SK-N-SH treated with all-trans-retinoic acid at 6 μM for 48 hours (cell line): ENCODE measurements at regions not wholly inside any gene's neighbourhood (a gene's known extent, or its start where the extent isn't known, plus 50 kb on each side); places are given as distances from the start of the nearest gene placed in this dataset.

Source experiments
- ATAC-seq: fragments of 200-7000 bp; cut with Tn5 transposase; 3 replicates; pipeline ENCODE4 v1.9.1; 2020; ENCODE audit warnings: mild to moderate bottlenecking, moderate library complexity
- ARNTL ChIP-seq: fragments of 450-650 bp; formaldehyde crosslinking; IDR thresholded peaks from 2 replicates; pipeline ENCODE4 v1.5.0; 2020; ENCODE audit warnings: low read depth, mild to moderate bottlenecking, moderate library complexity, borderline replicate concordance
- BACH2 ChIP-seq: fragments of 250-450 bp; sonication (Bioruptor Pico); IDR thresholded peaks from 2 replicates; pipeline ENCODE4 v1.9.0; 2021; ENCODE audit warnings: mild to moderate bottlenecking, borderline replicate concordance
- CSDC2 ChIP-seq: fragments of 250-450 bp; sonication (Bioruptor Pico); IDR thresholded peaks from 2 replicates; pipeline ENCODE4 v1.5.0; 2020; ENCODE audit warnings: mild to moderate bottlenecking, moderate library complexity
- GLIS3 ChIP-seq: fragments of 250-450 bp; sonication (Bioruptor Pico); IDR thresholded peaks from 2 replicates; pipeline ENCODE4 v1.5.0; 2020; ENCODE audit warnings: mild to moderate bottlenecking, moderate library complexity
- ISL1 ChIP-seq: fragments of 250-450 bp; sonication (Bioruptor Pico); IDR thresholded peaks from 2 replicates; pipeline ENCODE4 v2.1.2; 2022; ENCODE audit warnings: mild to moderate bottlenecking, moderate library complexity
- OSR1 ChIP-seq: fragments of 250-450 bp; sonication (Bioruptor Pico); IDR thresholded peaks from 2 replicates; pipeline ENCODE4 v1.8.0; 2022; ENCODE audit warnings: moderate library complexity, mild to moderate bottlenecking, inconsistent platforms
- RARB ChIP-seq: fragments of 250-450 bp; sonication (Bioruptor Pico); IDR thresholded peaks from 2 replicates; pipeline ENCODE4 v1.8.0; 2021; ENCODE audit warnings: mild to moderate bottlenecking, moderate library complexity
- SNAI2 ChIP-seq: fragments of 250-450 bp; sonication (Bioruptor Pico); IDR thresholded peaks from 2 replicates; pipeline ENCODE4 v1.5.0; 2020; ENCODE audit warnings: mild to moderate bottlenecking, moderate library complexity
- TCF4 ChIP-seq: fragments of 250-450 bp; sonication (Bioruptor Pico); IDR thresholded peaks from 2 replicates; pipeline ENCODE4 v1.8.0; 2021; ENCODE audit warnings: mild to moderate bottlenecking, moderate library complexity, borderline replicate concordance
- TOX ChIP-seq: fragments of 250-450 bp; sonication (Bioruptor Pico); IDR thresholded peaks from 2 replicates; pipeline ENCODE4 v1.8.0; 2021; ENCODE audit warnings: mild to moderate bottlenecking, moderate library complexity, borderline replicate concordance
- ZC3H10 ChIP-seq: fragments of 250-450 bp; sonication (Bioruptor Pico); IDR thresholded peaks from 2 replicates; pipeline ENCODE4 v1.5.1; 2021; ENCODE audit warnings: mild to moderate bottlenecking, moderate library complexity
- ZFP3 ChIP-seq: fragments of 250-450 bp; sonication (Bioruptor Pico); IDR thresholded peaks from 2 replicates; pipeline ENCODE4 v1.5.0; 2020; ENCODE audit warnings: mild to moderate bottlenecking, moderate library complexity
- ZFP30 ChIP-seq: fragments of 450-650 bp; formaldehyde crosslinking; IDR thresholded peaks from 2 replicates; pipeline ENCODE4 v1.5.0; 2022; ENCODE audit warnings: mild to moderate bottlenecking, moderate library complexity
- ZNF565 ChIP-seq: fragments of 450-650 bp; formaldehyde crosslinking; conservative IDR thresholded peaks from 2 replicates; pipeline ENCODE4 v1.5.0; 2020; ENCODE audit warnings: low read depth, mild to moderate bottlenecking, moderate library complexity
- ZNF70 ChIP-seq: fragments of 450-650 bp; formaldehyde crosslinking; IDR thresholded peaks from 2 replicates; pipeline ENCODE4 v1.5.0; 2020; ENCODE audit warnings: mild to moderate bottlenecking, moderate library complexity
- ZNF8 ChIP-seq: fragments of 450-650 bp; formaldehyde crosslinking; IDR thresholded peaks from 2 replicates; pipeline ENCODE4 v1.5.0; 2020; ENCODE audit warnings: mild to moderate bottlenecking, moderate library complexity
- TF ChIP-seq, protein P1 (sequence below): fragments of 250-450 bp; sonication (Bioruptor Pico); IDR thresholded peaks from 2 replicates; pipeline ENCODE4 v1.8.0; 2021; ENCODE audit warnings: low read depth, mild to moderate bottlenecking, moderate library complexity, borderline replicate concordance
- TF ChIP-seq, protein P2 (sequence below): fragments of 250-450 bp; sonication (Bioruptor Pico); IDR thresholded peaks from 2 replicates; pipeline ENCODE4 v1.5.0; 2020; ENCODE audit warnings: mild to moderate bottlenecking, moderate library complexity
- TF ChIP-seq, protein P3 (sequence below): fragments of 250-450 bp; sonication (Bioruptor Pico); IDR thresholded peaks from 2 replicates; pipeline ENCODE4 v1.8.0; 2020; ENCODE audit warnings: mild to moderate bottlenecking, moderate library complexity, borderline replicate concordance
- TF ChIP-seq, protein P4 (sequence below): fragments of 250-450 bp; sonication (Bioruptor Pico); IDR thresholded peaks from 2 replicates; pipeline ENCODE4 v1.5.1; 2021; ENCODE audit warnings: mild to moderate bottlenecking, moderate library complexity

DNA sequence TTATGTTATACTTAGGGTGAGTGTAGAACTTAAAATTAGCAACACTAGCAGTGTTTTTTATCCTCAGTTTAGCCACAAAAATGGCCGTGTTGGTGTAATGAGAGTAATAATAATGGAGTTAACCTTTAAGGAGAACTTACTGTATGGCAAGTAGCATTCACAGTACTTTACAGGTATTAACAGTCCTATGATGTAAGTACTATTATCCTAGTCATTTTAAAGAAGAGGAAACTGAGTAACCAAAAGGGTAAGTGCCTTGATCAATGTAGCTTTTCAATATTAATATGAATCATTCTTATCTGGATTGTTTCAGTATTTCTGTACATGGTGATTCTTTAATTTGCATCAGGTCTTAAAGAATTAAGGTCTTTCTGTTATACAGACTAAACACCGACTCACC lies 170.3 kb downstream of the CD47 start (continued):
- TF ChIP-seq, protein P1, sequence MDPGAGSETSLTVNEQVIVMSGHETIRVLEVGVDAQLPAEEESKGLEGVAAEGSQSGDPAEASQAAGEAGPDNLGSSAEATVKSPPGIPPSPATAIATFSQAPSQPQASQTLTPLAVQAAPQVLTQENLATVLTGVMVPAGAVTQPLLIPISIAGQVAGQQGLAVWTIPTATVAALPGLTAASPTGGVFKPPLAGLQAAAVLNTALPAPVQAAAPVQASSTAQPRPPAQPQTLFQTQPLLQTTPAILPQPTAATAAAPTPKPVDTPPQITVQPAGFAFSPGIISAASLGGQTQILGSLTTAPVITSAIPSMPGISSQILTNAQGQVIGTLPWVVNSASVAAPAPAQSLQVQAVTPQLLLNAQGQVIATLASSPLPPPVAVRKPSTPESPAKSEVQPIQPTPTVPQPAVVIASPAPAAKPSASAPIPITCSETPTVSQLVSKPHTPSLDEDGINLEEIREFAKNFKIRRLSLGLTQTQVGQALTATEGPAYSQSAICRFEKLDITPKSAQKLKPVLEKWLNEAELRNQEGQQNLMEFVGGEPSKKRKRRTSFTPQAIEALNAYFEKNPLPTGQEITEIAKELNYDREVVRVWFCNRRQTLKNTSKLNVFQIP (CRISPR knock-in tag), result no peak
- TF ChIP-seq, all 23 proteins: peak for 0

DNA sequence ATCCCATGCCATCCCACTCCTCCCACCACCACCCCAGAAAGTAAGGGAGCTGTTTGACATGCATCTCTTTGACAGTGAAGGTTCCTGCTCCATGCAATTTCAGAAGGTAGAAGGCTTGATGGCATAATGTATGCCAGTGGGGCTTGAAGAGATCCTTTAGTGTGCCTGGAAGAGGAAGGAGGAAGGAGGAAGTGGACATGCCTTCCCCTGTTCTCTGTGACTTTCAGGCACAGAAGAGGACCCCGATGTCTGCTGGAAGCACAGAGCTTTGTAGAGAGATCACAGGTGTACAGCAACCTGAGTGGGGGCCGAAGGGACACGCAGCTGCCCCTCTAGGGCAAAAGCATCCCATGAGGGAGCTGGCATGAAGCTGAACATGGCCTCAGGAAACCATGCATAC lies 171.6 kb downstream of the CD47 start:
- TF ChIP-seq, protein P2, sequence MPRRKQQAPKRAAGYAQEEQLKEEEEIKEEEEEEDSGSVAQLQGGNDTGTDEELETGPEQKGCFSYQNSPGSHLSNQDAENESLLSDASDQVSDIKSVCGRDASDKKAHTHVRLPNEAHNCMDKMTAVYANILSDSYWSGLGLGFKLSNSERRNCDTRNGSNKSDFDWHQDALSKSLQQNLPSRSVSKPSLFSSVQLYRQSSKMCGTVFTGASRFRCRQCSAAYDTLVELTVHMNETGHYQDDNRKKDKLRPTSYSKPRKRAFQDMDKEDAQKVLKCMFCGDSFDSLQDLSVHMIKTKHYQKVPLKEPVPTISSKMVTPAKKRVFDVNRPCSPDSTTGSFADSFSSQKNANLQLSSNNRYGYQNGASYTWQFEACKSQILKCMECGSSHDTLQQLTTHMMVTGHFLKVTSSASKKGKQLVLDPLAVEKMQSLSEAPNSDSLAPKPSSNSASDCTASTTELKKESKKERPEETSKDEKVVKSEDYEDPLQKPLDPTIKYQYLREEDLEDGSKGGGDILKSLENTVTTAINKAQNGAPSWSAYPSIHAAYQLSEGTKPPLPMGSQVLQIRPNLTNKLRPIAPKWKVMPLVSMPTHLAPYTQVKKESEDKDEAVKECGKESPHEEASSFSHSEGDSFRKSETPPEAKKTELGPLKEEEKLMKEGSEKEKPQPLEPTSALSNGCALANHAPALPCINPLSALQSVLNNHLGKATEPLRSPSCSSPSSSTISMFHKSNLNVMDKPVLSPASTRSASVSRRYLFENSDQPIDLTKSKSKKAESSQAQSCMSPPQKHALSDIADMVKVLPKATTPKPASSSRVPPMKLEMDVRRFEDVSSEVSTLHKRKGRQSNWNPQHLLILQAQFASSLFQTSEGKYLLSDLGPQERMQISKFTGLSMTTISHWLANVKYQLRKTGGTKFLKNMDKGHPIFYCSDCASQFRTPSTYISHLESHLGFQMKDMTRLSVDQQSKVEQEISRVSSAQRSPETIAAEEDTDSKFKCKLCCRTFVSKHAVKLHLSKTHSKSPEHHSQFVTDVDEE (CRISPR knock-in tag), result no peak
- TF ChIP-seq TCF4 (CRISPR knock-in tag), result no peak
- TF ChIP-seq, protein P3, sequence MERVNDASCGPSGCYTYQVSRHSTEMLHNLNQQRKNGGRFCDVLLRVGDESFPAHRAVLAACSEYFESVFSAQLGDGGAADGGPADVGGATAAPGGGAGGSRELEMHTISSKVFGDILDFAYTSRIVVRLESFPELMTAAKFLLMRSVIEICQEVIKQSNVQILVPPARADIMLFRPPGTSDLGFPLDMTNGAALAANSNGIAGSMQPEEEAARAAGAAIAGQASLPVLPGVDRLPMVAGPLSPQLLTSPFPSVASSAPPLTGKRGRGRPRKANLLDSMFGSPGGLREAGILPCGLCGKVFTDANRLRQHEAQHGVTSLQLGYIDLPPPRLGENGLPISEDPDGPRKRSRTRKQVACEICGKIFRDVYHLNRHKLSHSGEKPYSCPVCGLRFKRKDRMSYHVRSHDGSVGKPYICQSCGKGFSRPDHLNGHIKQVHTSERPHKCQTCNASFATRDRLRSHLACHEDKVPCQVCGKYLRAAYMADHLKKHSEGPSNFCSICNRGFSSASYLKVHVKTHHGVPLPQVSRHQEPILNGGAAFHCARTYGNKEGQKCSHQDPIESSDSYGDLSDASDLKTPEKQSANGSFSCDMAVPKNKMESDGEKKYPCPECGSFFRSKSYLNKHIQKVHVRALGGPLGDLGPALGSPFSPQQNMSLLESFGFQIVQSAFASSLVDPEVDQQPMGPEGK (CRISPR knock-in tag), result no peak
- no peak for TF ChIP-seq ZNF565 (CRISPR knock-in tag)
- TF ChIP-seq ISL1 (CRISPR knock-in tag), result no peak
- TF ChIP-seq TOX, result no peak
- TF ChIP-seq ZFP3 (CRISPR knock-in tag), result no peak
- no peak for TF ChIP-seq ARNTL
- no peak for TF ChIP-seq CSDC2 (CRISPR knock-in tag)
- no peak for TF ChIP-seq ZFP30 (CRISPR knock-in tag)
- no peak for TF ChIP-seq ZNF8
- no peak for TF ChIP-seq SNAI2
- no peak for ATAC-seq

DNA sequence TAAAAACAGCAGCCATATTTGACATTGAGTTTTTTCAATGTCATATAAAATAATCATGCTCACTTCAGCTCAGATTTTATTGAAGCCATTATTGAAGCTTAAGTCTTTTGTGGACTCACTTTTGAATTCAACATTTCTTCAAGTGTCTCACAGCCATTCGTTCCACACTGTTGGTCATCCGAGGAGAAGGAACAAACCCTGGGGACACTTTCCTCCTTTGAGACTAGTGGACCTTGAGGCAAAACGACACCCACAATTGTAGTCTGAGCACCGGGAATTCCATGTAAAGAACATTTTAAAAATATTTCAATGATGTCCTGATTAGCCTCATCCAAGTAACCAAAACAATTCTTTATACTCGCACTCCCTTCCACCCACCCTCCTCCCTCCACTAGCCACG lies 174.7 kb downstream of the CD47 start:
- ATAC-seq, result no peak
- TF ChIP-seq ZC3H10 (no peak), ISL1 (CRISPR knock-in tag) (no peak), ZNF565 (CRISPR knock-in tag) (no peak), OSR1 (CRISPR knock-in tag) (no peak), ARNTL (no peak), BACH2 (no peak), ZFP3 (CRISPR knock-in tag) (no peak), RARB (no peak), ZNF8 (no peak), ZNF70 (CRISPR knock-in tag) (no peak), GLIS3 (no peak)
- TF ChIP-seq, protein P3 (CRISPR knock-in tag), result no peak
- TF ChIP-seq, protein P2 (CRISPR knock-in tag), result no peak
- TF ChIP-seq, protein P4, sequence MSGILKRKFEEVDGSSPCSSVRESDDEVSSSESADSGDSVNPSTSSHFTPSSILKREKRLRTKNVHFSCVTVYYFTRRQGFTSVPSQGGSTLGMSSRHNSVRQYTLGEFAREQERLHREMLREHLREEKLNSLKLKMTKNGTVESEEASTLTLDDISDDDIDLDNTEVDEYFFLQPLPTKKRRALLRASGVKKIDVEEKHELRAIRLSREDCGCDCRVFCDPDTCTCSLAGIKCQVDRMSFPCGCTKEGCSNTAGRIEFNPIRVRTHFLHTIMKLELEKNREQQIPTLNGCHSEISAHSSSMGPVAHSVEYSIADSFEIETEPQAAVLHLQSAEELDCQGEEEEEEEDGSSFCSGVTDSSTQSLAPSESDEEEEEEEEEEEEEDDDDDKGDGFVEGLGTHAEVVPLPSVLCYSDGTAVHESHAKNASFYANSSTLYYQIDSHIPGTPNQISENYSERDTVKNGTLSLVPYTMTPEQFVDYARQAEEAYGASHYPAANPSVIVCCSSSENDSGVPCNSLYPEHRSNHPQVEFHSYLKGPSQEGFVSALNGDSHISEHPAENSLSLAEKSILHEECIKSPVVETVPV, result no peak
- TF ChIP-seq, protein P1 (CRISPR knock-in tag), result no peak
